OCI-LY7 (cell line): ENCODE measurements at regions not wholly inside any gene's neighbourhood (a gene's known extent, or its start where the extent isn't known, plus 50 kb on each side); places are given as distances from the start of the nearest gene placed in this dataset.

Experiments used
- BruUV-seq: library from RNA; stranded (reverse); fragments of 400-500 nt; replicated peaks from 2 replicates; lab custom pipeline; 2021; lab: Mats Ljungman, UMichigan
- CTCF ChIA-PET: fragments of 300-600 bp; sonication (Branson Sonifier 250); formaldehyde crosslinking; loops from one replicate; lab custom pipeline; 2022; ENCODE audit warnings: antibody characterized with exemption; ENCODE audit not compliant: unreplicated experiment; lab: Charles Lee
- POLR2A ChIA-PET: fragments of 300-600 bp; sonication (Branson Sonifier 250); formaldehyde crosslinking; loops from one replicate; lab custom pipeline; 2022; ENCODE audit warnings: antibody characterized with exemption; lab: Charles Lee
- DNase-seq: peaks from one replicate; pipeline ENCODE4 v3.0.0-alpha.2; 2015; ENCODE audit warnings: low spot score
- H2AFZ ChIP-seq: fragments of 200-600 bp; sonication (generic), shearing (Covaris generic); 2 replicates; pipeline ENCODE4 v1.6.1; 2014; ENCODE audit warnings: mild to moderate bottlenecking, antibody characterized with exemption, low read length, moderate library complexity
- H3K27ac ChIP-seq: fragments of 200-600 bp; sonication (generic); 2 replicates; pipeline ENCODE4 v1.5.1; 2014; ENCODE audit warnings: mixed run types, low read depth, mild to moderate bottlenecking, moderate library complexity, low read length, inconsistent platforms; ENCODE audit not compliant: poor library complexity, severe bottlenecking
- H3K36me3 ChIP-seq: fragments of 200-600 bp; sonication (generic); 2 replicates; pipeline ENCODE4 v1.6.1; 2014; ENCODE audit warnings: mild to moderate bottlenecking, antibody characterized with exemption, low read length, moderate library complexity, mixed read lengths; ENCODE audit not compliant: insufficient read depth
- H3K4me1 ChIP-seq: fragments of 200-600 bp; sonication (generic); 2 replicates; pipeline ENCODE4 v1.5.1; 2014; ENCODE audit warnings: mild to moderate bottlenecking, low read length; ENCODE audit not compliant: insufficient read depth, poor library complexity, severe bottlenecking
- H3K4me2 ChIP-seq: fragments of 200-600 bp; sonication (generic); 2 replicates; pipeline ENCODE4 v1.6.1; 2014; ENCODE audit warnings: mild to moderate bottlenecking, low read length
- H3K4me3 ChIP-seq: fragments of 200-600 bp; sonication (generic); 2 replicates; pipeline ENCODE4 v1.5.1; 2014; ENCODE audit warnings: mild to moderate bottlenecking, low read depth, low read length; ENCODE audit not compliant: poor library complexity, severe bottlenecking
- H3K79me2 ChIP-seq: fragments of 200-600 bp; sonication (generic); 2 replicates; pipeline ENCODE4 v1.6.1; 2016; ENCODE audit warnings: low read depth, mild to moderate bottlenecking, low read length, moderate library complexity, mixed read lengths; ENCODE audit not compliant: insufficient read depth
- H3K9me2 ChIP-seq: fragments of 200-600 bp; sonication (generic); 2 replicates; pipeline ENCODE4 v1.6.1; 2016; ENCODE audit warnings: mild to moderate bottlenecking, low read length, mixed read lengths; ENCODE audit not compliant: insufficient read depth
- H3K9me3 ChIP-seq: fragments of 200-600 bp; sonication (generic); 2 replicates; pipeline ENCODE4 v1.6.1; 2014; ENCODE audit warnings: mild to moderate bottlenecking, mixed run types, low read length, mixed read lengths
- H4K20me1 ChIP-seq: fragments of 200-600 bp; sonication (generic); 2 replicates; pipeline ENCODE4 v1.6.1; 2014; ENCODE audit warnings: mild to moderate bottlenecking, antibody characterized with exemption, low read length, moderate library complexity, mixed read lengths; ENCODE audit not compliant: insufficient read depth
- CTCF ChIP-seq: fragments of 200-600 bp; sonication (generic); conservative IDR thresholded peaks from 2 replicates; pipeline ENCODE4 v1.5.1; 2014; ENCODE audit warnings: mild to moderate bottlenecking, antibody characterized with exemption, low read length, moderate library complexity, mixed read lengths
- EZH2phosphoT487 ChIP-seq: fragments of 200-600 bp; sonication (generic); IDR thresholded peaks from 2 replicates; pipeline ENCODE4 v1.6.1; 2018; ENCODE audit warnings: low read depth, borderline replicate concordance, mild to moderate bottlenecking, mixed run types, antibody characterized with exemption, low read length, moderate library complexity, mixed read lengths
- intact Hi-C: fragments of 100-400 bp; cut with micrococcal nuclease; formaldehyde crosslinking; loops from one replicate; pipeline ENCODE4 v1.10.0; 2022; ENCODE audit not compliant: unreplicated experiment

GRCh38 chr9:82196622-82197441, 208.3 kb downstream of the SPATA31D1 start:
- CTCF ChIA-PET, result no interaction called here
- intact Hi-C loops, result no loop called here

GRCh38 chr9:82201196-82201595, 212.6 kb downstream of the SPATA31D1 start:
- POLR2A ChIA-PET, result interaction anchor here (0.8 to 2.4 kb wide), 4 partner anchors 10 to 15 kb away, joined by 3 to 8 read pairs (median 4); no protein-coding TSS in a partner anchor
- intact Hi-C loops, result no loop called here
- no peaks in the 10 kb centered on the region for H3K9me2 ChIP-seq
- H2AFZ ChIP-seq, result no peak overlapping the region
- H3K27ac ChIP-seq, result no peak overlapping the region
- no peak for DNase-seq
- BruUV-seq, result no TSS peak
- H3K36me3 ChIP-seq, result no peaks in the 10 kb centered on the region
- no peaks in the 10 kb centered on the region for H3K79me2 ChIP-seq
- no peaks in the 10 kb centered on the region for H4K20me1 ChIP-seq
- CTCF ChIA-PET, result no interaction called here
- no peak overlapping the region for H3K4me3 ChIP-seq
- TF ChIP-seq EZH2phosphoT487 (no peak), CTCF (no peak)
- H3K4me2 ChIP-seq, result no peak overlapping the region
- H3K4me1 ChIP-seq, result peaks cover 13% of the 10 kb centered on the region
- no peaks in the 10 kb centered on the region for H3K9me3 ChIP-seq

More at GRCh38 chr9:82196622-82197441, 208.3 kb downstream of the SPATA31D1 start:
- H3K4me2 ChIP-seq, result no peak overlapping the region
- peaks cover 3% of the 10 kb centered on the region for H3K4me1 ChIP-seq
- H3K79me2 ChIP-seq, result no peaks in the 10 kb centered on the region
- TF ChIP-seq CTCF (no peak), EZH2phosphoT487 (no peak)
- peak overlapping the region; percentile 17; the same call in 1 of the 2 replicates for H2AFZ ChIP-seq
- no peak overlapping the region for H3K27ac ChIP-seq
- H3K36me3 ChIP-seq, result no peaks in the 10 kb centered on the region
- no TSS peak for BruUV-seq
- H3K9me2 ChIP-seq, result no peaks in the 10 kb centered on the region
- POLR2A ChIA-PET, result interaction anchor here (3.4 kb wide), 1 partner anchor 12 kb away, joined by 15 read pairs; no protein-coding TSS in a partner anchor
- H4K20me1 ChIP-seq, result no peaks in the 10 kb centered on the region
- no peak overlapping the region for H3K4me3 ChIP-seq
- H3K9me3 ChIP-seq, result peaks cover 17% of the 10 kb centered on the region; the same call in 1 of the 2 replicates
- DNase-seq, result no peak

GRCh38 chr9:82202808-82203207, 214.2 kb downstream of the SPATA31D1 start:
- Histone ChIP-seq H3K9me2 (no peaks in the 10 kb centered on the region), H3K4me3 (no peak overlapping the region), H3K27ac (no peak overlapping the region), H3K9me3 (0 out of 2 replicates have a peak, but pooled peaks cover under 1% of the 10 kb centered on the region), H3K4me1 (peaks cover 18% of the 10 kb centered on the region), H3K4me2 (no peak overlapping the region), H4K20me1 (no peaks in the 10 kb centered on the region), H3K36me3 (no peaks in the 10 kb centered on the region; the same call in 1 of the 2 replicates), H2AFZ (peak overlapping the region; percentile 32; the same call in 1 of the 2 replicates), H3K79me2 (no peaks in the 10 kb centered on the region)
- TF ChIP-seq CTCF (no peak), EZH2phosphoT487 (no peak)
- intact Hi-C loops, result no loop called here
- POLR2A ChIA-PET, result interaction anchor here (1.2 kb wide), 1 partner anchor 13 kb away, joined by 3 read pairs; no protein-coding TSS in a partner anchor
- BruUV-seq, result no TSS peak
- DNase-seq, result no peak
- CTCF ChIA-PET, result no interaction called here
